Heart left ventricle (tissue), 13 donors: ENCODE measurements at regions not wholly inside any gene's neighbourhood (a gene's known extent, or its start where the extent isn't known, plus 50 kb on each side); places are given as distances from the start of the nearest gene placed in this dataset.

Experiments used
- POLR2A ChIP-seq, 2 donors: fragments of 450-650 bp; IDR thresholded peaks; one replicate each; pipeline ENCODE4 v1.6.1; 2017; ENCODE audit warnings: antibody characterized with exemption in 2 of 2, mild to moderate bottlenecking in 2 of 2, moderate library complexity in 2 of 2
- TF ChIP-seq, protein P1 (sequence below), 12 donors: fragments of 200-600 bp; sonication (generic) in 4 of 12; IDR thresholded peaks; one replicate each; pipeline versions ENCODE4 v1.5.0 to v1.8.0; 2018 to 2022; ENCODE audit warnings: antibody characterized with exemption in 12 of 12, mild to moderate bottlenecking in 5 of 12
- donor health status: ischemic (EF 13 %, LVEDD 7.1; RV severe dilation, severe dysfunction).
- donor health status: DM: no; HTN: yes; CAD: no.
- donor health status: DM: no; HTN: no; CAD: no.
- donor health status: ischemic (EF 25% LVEDD 6.9; RV normal size, moderate dysfunction).
- donor health status: ischemic (EF 25% LVEDD 5.7; RV mildly dilated, moderate dysfunction).
- donor health status: ischemic (EF 35%, LVEDD 5.7; RV mildly dilated, moderate dysfunction).
- donor health status: nonischemic (EF 11% LVEDD 7.7; RV severe dilation, severe dysfunction).
- donor health status: DM: yes; HTN: yes; CAD: no.
- donor health status: PGD.
- donor health status: ischemic (EF 29% LVEDD 5.4; RV normal size, mild dysfunction).
- donor health status: nonischemic (EF 23%, LVEDD 6.1; RV moderate dilation, normal function).

DNA sequence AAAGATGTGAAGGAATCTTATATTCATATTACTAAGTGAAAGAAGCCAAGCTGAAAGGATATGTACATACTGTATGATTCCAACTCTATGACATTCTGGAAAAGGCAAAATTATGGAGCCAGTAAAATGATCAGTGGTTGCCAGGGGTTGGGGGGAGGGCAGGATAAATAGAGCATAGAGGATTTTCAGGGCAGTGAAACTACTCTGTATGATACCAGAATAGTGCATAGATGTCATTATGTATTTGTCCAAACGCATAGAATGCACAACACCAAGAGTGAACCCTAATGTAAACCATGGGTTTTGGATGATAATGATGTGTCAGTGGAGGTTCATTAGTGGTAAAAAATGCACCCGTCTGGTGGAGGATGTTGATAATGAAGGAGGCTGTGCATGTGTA is 71.0 kb upstream of the ZNF423 start:
- TF ChIP-seq POLR2A (IDR thresholded peaks at IDR 0.05) = no peak
- TF ChIP-seq, protein P1, sequence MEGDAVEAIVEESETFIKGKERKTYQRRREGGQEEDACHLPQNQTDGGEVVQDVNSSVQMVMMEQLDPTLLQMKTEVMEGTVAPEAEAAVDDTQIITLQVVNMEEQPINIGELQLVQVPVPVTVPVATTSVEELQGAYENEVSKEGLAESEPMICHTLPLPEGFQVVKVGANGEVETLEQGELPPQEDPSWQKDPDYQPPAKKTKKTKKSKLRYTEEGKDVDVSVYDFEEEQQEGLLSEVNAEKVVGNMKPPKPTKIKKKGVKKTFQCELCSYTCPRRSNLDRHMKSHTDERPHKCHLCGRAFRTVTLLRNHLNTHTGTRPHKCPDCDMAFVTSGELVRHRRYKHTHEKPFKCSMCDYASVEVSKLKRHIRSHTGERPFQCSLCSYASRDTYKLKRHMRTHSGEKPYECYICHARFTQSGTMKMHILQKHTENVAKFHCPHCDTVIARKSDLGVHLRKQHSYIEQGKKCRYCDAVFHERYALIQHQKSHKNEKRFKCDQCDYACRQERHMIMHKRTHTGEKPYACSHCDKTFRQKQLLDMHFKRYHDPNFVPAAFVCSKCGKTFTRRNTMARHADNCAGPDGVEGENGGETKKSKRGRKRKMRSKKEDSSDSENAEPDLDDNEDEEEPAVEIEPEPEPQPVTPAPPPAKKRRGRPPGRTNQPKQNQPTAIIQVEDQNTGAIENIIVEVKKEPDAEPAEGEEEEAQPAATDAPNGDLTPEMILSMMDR (IDR thresholded peaks at IDR 0.05) = no peak
